NOMO-1 treated with DMSO at 0.1 percent for 48 hours (cell line): ENCODE measurements at regions not wholly inside any gene's neighbourhood (a gene's known extent, or its start where the extent isn't known, plus 50 kb on each side); places are given as distances from the start of the nearest gene placed in this dataset.
"Not testable (repeated sequence)": the region's sequence is repeated elsewhere in the genome, so short reads cannot be mapped to it uniquely, and the experiment has no call there.

Experiments
- DNase-seq: peaks from one replicate; lab custom pipeline; 2025; ENCODE audit not compliant: unreplicated experiment; lab: John Stamatoyannopoulos, UW

GRCh38 chr2:11069566-11070185, 85.6 kb upstream of the SLC66A3 start:
- no peak for DNase-seq

DNA sequence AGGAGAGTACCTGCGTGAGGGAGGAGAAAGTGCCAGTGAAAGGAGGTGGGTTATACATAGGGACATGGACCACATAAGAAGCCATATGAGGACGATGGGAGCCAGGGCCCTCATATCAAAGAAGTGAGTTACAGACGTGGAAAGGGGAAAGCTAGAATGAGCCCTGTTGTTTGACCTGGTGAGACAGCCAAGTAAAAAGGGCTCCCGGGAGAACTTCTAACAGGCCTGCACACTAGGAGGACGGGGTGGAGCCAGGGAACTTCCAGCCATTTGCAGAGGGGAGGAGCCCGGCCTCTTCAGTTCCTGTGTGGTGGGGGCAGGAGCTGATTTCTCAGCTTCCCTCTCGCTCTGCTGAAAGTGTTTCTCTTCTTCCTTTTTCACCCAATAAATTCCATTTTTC, 84.1 kb upstream of the SLC66A3 start:
- peak; percentile 40 for DNase-seq

GRCh38 chr2:11071939-11072338, 83.3 kb upstream of the SLC66A3 start:
- no peak for DNase-seq

GRCh38 chr2:11072550-11072949, 82.7 kb upstream of the SLC66A3 start:
- no peak for DNase-seq

GRCh38 chr2:11073251-11073650, 82.0 kb upstream of the SLC66A3 start:
- no peak for DNase-seq

DNA sequence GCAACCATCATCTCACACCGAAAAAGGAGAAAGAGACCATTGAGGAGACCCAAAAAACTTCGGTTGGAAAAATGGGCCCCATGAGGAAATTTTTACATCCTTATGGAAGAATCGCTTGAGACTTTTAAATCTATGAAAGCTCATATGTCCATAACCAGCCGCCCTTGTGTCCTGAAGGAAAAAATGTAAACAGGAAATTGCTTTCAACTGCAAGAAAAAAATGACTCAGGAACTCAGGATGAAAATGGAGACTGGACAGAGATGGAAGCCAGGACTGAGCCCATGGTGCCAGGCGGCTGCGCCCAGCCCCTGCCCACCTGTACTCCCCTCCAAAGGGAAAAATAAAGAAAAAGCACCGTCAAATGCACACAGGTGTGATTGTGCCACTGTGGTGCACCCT, 81.5 kb upstream of the SLC66A3 start:
- DNase-seq = no peak

- no peak for DNase-seq
Measured at GRCh38 chr2:11074246-11074820, 80.9 kb upstream of the SLC66A3 start.

DNA sequence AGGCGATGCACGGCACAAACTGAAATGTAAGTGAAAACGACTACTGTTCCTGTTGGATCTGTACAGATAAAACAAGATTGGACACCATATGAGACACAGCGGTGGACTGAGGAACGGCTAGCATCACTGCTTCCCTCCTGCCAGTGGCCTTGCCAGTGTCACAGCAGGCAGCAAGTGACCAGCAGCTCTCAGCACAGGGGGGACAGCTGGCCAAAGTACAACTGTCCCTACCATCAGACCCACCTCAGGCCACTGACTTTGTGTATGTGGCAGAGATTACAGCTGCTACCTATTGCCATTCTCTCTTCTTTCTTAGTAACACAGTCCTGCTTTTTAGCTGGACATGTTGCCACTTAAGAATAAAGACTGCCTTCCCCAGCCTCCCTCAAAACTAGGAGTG, 80.0 kb upstream of the SLC66A3 start:
- DNase-seq = no peak

DNA sequence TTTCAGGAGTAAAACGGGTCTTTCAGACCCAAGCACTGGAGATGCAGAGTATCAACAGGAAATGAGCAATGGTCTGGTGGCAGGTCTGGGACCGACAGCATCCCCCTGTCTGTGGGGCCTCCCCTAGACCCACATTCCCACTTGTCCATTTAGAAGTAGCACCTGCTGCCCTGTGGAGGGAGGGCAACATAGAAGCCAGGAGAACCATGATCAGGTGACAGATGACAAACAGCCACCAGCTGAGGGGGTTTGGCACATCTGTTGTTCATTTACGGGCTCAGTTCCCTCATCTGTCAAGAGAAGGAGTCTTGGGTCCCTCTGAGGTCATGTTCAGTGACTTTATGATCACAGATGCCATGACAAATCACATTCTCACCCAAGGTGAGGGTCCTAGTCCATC, 77.9 kb upstream of the SLC66A3 start:
- DNase-seq = no peak

DNA sequence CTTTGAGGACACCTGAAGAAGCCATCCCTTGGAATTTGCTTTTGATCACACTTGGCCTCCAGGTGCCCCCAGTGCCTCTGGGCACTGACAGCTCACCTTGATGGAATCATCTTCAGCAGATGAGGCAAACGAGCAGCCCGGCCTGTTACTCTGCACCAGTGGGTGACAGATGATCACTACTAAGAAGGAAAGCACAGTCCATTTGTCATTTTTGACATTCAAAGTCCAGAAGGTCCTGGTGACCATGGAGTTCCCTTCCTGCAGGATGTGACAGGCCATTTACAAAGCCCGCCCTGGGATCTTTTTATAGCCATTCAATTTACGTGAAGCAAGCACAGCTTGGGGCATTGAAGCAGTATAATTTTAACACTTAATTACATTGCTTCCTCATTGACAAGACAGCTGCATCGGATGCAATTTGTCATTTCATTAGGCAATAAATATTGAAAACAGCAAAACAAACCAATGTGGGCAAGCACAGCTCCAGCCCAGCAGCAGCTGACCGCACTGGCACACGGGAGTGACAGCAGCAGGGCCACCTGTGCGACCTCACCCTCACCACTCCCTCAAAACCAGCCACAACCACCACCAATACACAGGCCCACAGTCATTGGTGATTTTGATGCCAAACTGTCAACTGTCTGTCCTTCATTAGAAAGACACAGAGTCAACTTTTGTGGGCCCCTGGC, 76.0 kb upstream of the SLC66A3 start:
- peak; percentile 60 for DNase-seq

- no peak for DNase-seq
Measured at GRCh38 chr2:11080253-11081115, 74.8 kb upstream of the SLC66A3 start.

GRCh38 chr2:11082880-11083279, 72.4 kb upstream of the SLC66A3 start:
- DNase-seq = no peak

- DNase-seq = not testable (repeated sequence)
Measured at GRCh38 chr2:11088821-11089220, 66.4 kb upstream of the SLC66A3 start.

- DNase-seq = peak; percentile 56
Measured at GRCh38 chr2:11090187-11090586, 65.1 kb upstream of the SLC66A3 start.

GRCh38 chr2:11092701-11093335, 62.4 kb upstream of the SLC66A3 start:
- DNase-seq = no peak

DNA sequence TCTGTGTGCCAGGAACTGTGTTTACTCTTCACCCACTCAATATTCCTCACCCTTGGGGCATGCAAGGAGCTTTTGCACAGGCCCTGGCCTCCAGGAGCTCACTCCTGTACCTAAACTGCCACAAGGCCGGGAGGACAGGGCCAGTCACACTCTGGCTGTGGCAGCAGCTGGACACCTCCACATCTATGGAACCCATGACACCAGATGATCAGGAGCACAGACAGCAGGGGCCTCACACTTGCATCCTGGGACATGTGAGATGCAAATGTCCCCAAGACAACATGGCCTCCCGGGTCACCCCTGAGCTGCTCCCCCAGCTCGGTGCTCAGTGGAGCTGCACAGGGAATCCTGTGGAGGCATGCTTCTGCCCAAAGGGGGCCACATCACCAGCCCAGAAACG, 61.8 kb upstream of the SLC66A3 start:
- DNase-seq = no peak

GRCh38 chr2:11094021-11094810, 61.1 kb upstream of the SLC66A3 start:
- no peak for DNase-seq

GRCh38 chr2:11096591-11096990, 58.7 kb upstream of the SLC66A3 start:
- DNase-seq = no peak

DNA sequence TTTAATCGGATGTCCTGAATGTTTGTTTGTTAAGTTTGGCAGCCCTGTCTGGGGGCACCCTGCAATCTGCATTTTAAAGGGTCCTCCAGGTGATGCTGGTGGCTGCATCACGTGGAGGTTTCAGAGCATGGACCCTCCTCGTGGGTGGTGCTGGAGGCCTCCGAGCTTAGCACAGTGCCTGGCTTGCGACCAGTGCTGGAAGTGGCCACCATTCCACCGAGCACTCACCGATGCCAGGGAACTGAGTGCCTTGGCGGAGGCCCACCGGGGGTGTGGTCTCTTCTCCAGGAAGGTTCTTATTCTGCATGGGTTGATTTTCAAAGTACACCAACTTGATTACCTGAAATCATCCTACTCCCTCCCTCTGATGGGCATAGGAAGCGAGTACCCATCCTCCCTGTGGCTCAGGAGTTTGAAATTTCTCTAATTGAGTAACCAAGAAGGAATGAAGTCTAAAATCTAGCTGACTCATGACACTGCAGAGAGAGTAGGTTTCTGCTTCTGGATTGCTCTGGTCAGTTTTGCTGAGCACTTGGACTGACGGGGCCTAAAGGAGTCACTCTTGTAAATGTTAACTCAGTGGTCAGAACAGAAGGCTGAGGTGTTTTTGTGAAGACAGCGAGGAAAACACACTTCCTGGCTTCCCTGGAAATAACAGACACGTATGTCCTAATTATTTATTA, 58.1 kb upstream of the SLC66A3 start:
- no peak for DNase-seq

DNA sequence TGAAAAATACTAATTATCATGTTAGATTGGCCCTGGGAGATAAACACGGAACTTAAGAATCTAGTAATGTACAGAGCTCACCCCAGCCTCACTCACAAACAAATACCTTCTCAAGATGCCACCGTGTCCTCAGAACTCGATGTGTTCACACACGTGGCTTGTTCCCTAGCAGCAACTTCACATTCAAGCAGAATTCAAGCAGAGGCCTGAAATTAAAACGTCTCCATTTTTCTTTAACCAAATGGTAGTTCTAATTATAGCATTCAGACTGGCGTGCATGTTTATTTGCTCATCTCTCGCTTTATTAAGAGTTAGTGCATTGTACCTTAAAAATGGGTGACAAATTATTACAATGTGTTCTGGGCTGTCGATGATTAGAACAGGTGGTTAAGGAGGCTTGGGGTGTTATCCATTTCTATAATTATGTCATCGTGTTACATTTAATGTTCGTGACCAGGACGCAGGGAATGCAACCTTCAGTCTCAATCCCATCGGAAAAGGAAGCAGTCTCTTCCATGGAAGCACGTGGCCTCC, 57.3 kb upstream of the SLC66A3 start:
- no peak for DNase-seq
